NCI-H2196 (cell line): ENCODE measurements at regions not wholly inside any gene's neighbourhood (a gene's known extent, or its start where the extent isn't known, plus 50 kb on each side); places are given as distances from the start of the nearest gene placed in this dataset.
"Not testable (repeated sequence)": the region's sequence is repeated elsewhere in the genome, so short reads cannot be mapped to it uniquely, and the experiment has no call there.

Experiments used
- DNase-seq: peaks from one replicate; lab custom pipeline; 2025; ENCODE audit not compliant: unreplicated experiment; lab: John Stamatoyannopoulos, UW

- DNase-seq, result peak; percentile 29
Measured at GRCh38 chr19:28316464-28316863, 896.5 kb downstream of the UQCRFS1 start.

- DNase-seq, result no peak
Measured at GRCh38 chr19:28314756-28315155, 898.2 kb downstream of the UQCRFS1 start.

- DNase-seq, result no peak
Measured at GRCh38 chr19:28314287-28314686, 898.7 kb downstream of the UQCRFS1 start.

DNA sequence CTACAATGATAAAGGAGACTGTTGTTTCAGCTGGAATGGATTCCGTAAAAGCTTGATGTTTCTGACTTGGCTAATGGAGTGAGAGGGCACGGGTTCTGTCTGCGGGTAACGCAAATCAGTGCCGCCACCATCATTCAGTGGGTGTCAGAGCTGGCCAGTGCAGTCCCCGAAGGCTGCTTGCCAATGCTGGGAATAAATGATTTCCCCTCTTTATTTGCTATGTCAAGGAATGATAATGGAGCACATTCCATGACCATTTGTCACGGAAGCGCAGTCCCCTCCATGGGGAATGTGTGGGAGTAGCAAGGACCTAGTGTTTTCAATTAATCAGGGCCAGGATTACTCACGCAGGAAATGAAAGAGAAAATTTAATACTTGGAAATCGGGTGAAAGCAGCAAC lies 899.3 kb downstream of the UQCRFS1 start:
- no peak for DNase-seq

DNA sequence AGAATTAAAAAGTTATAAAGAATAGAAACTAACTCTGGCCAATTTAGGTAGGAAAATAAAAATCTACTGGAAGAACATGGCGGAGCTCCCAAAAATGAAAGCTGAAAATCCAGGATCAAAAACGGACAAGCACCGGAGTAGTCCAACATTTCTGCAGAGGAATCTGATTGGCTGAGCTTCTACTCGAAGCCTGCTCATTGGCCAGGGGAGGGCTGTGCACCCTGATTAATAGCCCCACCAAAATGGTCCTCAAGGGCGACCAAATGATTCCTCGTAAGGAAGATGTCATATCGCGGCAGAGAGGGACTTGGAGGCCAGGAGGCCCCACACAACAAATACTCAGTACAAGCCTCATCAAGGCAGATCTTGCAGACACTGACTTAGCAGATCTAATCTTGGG lies 900.7 kb downstream of the UQCRFS1 start:
- DNase-seq, result no peak

DNA sequence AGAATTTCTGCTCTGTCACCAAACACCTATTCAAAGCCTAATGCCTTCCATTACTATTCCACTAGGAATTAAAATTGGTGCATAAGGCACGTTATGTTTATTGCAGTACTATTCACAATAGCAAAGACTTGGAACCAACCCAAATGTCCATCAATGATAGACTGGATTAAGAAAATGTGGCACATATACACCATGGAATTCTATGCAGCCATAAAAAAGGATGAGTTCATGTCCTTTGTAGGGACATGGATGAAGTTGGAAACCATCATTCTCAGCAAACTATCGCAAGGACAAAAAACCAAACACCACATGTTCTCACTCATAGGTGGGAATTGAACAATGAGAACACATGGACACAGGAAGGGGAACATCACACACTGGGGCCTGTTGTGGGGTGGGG lies 902.1 kb downstream of the UQCRFS1 start:
- not testable (repeated sequence) for DNase-seq

DNA sequence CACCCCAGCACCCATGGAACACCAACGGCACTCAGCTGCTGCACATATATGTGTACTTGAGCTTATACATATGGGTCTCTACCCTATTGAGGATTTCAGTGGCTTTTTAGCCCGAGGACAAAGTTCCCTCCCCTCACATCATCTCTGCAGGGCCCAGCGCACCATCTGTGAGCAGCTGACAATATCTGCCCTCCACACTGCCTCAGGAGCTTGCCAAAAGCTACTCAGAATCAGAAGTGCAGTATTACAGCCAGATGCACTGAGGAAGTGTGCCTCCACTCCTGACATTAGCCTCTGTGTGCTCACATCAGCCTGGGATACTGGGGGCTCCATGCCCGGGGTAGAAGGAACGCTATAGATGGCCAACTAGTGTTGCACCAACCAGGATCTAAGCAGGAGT lies 903.9 kb downstream of the UQCRFS1 start:
- no peak for DNase-seq

DNA sequence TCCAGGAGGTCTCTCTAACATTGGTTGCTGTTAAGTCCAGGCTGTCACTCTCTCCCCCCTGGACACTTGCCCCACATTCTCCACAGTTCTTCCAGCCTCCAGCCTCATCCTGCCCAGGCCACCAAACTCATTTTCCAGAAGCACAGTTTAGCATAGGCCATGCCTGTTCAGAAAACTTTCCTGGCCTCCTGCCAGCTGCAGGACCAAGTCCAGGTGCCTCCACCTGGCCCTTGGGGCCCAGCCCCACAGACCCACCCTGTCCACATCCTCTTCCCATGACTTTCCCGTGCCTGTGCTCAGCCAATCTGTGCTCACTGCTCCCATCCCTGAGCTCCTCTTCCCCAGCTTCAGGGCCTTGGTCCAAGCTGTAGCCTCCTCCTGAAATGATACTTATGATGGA lies 905.0 kb downstream of the UQCRFS1 start:
- DNase-seq, result no peak

- DNase-seq, result no peak
Measured at GRCh38 chr19:28307487-28307886, 905.5 kb downstream of the UQCRFS1 start.

DNA sequence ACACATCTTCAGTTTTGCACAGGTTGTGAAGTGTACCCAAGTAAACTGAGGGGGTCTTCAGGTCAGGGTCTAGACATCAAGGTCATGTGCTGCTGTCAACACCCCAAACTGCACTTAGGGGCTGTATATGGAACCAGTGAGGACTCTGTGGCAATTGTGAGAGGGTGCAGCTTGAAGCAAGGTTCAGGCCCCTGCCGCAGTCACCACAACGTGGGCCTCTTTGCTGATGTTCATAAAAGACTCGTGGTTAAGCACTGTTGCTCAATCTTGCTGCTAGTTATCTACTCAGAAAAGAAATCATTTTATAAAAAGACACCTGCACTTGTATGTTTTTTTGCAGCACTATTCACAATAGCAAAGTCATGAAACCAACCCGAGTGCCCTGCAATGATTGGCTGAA lies 907.4 kb downstream of the UQCRFS1 start:
- DNase-seq, result no peak

DNA sequence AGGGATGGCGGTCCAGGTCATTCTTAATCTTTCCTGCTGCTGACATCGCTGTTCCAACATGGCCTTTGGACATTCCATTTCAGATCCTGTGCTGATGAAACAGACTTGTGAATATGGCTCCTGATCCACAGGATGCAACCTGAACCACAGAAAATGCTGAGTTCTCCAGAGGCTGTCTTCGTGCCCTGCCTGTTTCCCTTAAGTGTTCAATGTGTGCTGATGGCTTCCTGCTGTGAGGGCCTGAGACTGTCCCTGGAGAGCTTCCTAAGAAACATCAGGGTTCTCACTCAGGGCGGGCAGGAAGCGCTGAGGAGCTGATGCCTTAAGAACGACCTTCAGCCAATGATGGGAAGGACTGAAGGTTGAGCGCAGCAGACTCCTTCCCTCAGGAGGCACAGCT lies 909.4 kb downstream of the UQCRFS1 start:
- DNase-seq, result no peak

DNA sequence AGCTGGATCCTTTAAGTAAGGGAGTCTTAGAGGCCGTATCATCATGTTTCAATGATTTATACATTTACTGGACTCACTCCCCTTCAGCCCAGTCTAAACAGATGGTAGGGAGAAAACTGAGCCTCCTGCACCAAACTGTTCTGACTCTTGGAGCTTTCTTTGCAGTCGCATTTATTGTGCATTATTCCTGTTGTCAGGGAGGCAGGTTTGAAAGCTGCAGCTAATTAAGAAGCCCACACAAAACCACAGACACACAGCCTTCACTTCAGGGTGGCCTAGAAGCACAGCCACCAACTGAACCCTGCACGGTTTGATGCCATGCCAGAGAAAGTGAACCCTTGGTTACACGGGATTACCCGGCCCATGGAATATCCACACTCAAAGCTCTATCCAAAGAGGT lies 911.0 kb downstream of the UQCRFS1 start:
- no peak for DNase-seq

DNA sequence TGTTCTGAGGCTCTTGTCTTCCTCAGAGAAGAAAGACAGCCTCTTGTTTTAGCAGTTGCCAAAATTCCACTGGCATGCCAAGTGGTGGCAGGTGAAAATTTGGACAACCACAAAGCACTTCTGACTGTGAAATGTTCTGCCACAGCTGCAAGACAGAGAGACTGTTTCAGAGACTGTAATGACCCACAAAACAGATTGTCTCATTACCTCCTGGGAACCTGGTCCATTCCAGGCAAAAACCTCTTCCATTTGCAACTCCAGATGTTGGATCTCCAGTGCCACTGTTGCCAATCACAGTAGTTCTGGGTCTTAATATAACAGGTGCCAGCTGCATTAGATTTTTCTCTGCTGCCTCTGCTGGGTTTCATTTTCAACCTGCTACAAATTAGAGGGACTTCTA lies 911.5 kb downstream of the UQCRFS1 start:
- no peak for DNase-seq

DNA sequence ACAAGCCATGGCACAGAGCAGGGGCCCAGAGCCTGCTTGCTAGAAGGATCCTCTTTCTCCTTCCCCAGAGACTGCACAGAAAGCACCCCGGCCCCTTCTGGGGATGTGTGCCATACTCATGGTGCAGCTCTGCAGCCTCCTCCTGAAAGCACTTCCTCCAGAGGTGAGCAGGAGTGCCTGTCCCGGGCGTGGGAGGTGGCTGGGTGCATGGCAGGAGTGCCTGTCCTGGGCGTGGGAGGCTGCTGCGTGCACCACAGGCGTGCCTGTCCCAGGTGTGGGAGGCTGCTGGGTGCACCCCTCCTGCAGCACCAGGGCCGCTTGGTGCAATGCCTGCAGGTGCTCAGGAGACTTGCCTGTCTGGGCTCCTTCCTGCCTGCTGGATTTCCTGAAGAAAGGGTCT lies 913.3 kb downstream of the UQCRFS1 start:
- no peak for DNase-seq

- no peak for DNase-seq
Measured at GRCh38 chr19:28297586-28298157, 915.3 kb downstream of the UQCRFS1 start.

GRCh38 chr19:28297036-28297435 lies 915.9 kb downstream of the UQCRFS1 start:
- DNase-seq, result no peak

GRCh38 chr19:28296506-28296905 lies 916.4 kb downstream of the UQCRFS1 start:
- no peak for DNase-seq

DNA sequence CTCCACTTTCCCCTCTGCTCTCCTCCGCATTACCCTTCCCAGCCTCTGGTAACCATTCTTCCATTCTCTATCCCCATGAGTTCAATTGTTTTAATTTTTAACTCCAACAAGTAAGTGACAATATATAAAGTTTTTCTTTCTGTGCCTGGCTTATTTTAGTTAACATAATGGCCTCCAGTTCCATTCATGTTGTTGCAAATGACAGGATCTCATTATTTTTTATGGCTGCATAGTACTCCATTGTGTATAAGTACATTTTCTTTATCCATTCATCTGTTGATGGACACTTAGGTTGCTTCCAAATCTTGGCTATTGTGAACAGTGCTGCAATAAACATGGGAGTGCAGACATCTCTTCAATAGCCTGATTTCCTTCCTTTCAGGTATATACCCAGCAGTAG lies 918.0 kb downstream of the UQCRFS1 start:
- DNase-seq, result not testable (repeated sequence)

DNA sequence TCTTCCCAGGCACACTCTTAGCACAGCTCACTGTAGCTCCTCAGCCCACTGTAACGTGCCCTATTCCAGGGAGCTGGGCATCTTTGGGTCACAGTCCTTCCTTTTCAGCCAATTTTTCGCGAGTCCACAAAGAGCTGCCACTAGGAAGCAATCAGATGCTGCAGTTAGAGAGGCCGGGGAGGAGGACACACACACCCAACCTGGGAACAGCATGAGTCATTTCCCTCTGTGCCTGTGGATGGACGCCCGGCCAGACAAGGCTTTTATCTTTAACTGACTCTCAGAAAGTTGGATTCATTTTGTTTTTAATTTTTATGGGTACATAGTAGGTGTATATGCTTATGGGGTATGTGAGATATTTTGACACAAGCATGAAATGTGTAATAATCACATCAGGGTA lies 918.6 kb downstream of the UQCRFS1 start:
- no peak for DNase-seq

DNA sequence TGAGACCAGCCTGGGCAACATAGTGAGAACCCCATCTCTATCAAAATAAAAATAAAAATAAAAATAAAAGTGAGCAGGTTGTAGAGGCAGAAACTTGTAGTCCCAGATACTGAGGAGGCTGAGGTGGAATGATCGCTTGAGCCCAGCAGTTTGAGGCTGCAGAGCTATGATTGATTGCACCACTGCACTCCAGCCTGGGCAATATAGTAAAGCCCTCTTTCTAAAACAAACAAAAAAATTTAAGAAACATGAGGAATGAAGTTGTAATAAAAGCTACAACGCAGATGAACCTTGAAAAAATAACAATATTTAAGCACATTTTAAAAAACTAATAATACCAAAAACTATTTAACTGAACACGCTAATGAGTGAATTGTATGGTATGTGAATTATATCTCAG lies 919.3 kb downstream of the UQCRFS1 start:
- DNase-seq, result no peak

- DNase-seq, result peak; percentile 33
Measured at GRCh38 chr19:28292822-28293500, 920.0 kb downstream of the UQCRFS1 start.

GRCh38 chr19:28291874-28292273 lies 921.1 kb downstream of the UQCRFS1 start:
- no peak for DNase-seq
